Endothelial cell of umbilical vein (primary cell): ENCODE measurements at regions not wholly inside any gene's neighbourhood (a gene's known extent, or its start where the extent isn't known, plus 50 kb on each side); places are given as distances from the start of the nearest gene placed in this dataset.

ENCODE experiments used
- EZH2 ChIP-seq: IDR thresholded peaks from 2 replicates; pipeline ENCODE4 v1.6.1; 2012; ENCODE audit warnings: borderline replicate concordance, low read depth, mild to moderate bottlenecking, moderate library complexity, low read length, inconsistent platforms; ENCODE audit not compliant: severe bottlenecking
- POLR2AphosphoS5 ChIP-seq: IDR thresholded peaks from 2 replicates; pipeline ENCODE4 v1.6.1; 2012; ENCODE audit warnings: low read depth, mild to moderate bottlenecking, control low read depth, low read length, moderate library complexity; ENCODE audit not compliant: insufficient read depth

DNA sequence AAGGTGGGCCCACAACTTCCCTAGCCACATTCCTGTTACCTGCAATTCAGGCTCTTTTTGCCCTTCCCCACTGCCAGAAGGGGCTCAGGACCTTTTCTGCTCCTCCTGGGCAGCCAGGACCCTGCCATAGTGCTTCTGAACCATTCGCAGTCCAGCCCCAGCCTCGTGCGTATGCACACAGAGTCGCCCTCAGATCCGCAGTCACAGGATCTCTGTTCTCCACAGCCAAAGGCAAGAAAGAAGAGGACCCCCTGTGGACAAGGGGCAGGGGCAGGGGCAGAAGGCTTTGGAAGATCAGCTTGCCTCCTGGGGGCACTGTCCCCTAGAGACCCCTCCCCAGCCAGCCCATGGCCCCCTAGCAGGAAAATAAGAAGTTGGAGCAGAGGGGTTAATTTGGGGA, 82.8 kb downstream of the PCDH1 start:
- TF ChIP-seq EZH2: no peak
- TF ChIP-seq POLR2AphosphoS5: no peak
